Small intestine (tissue), 7 donors: ENCODE measurements at regions not wholly inside any gene's neighbourhood (a gene's known extent, or its start where the extent isn't known, plus 50 kb on each side); places are given as distances from the start of the nearest gene placed in this dataset.

Source experiments
- DNase-seq, 2 donors: peaks; one replicate each; pipeline versions ENCODE4 v3.0.0 to v3.0.0-alpha.2; 2013
- FAIRE-seq: peaks from 2 replicates; lab custom pipeline; 2012; peaks lifted over from hg19 to GRCh38; lab: Jason Lieb, UNC
- H3K27ac ChIP-seq, 3 donors: one replicate each; pipeline ENCODE4 v1.5.1; 2013; ENCODE audit warnings: low read length in 2 of 3, mild to moderate bottlenecking in 2 of 3, control low read depth in 1 of 3, inconsistent platforms in 1 of 3, low read depth in 1 of 3, moderate library complexity in 1 of 3
- H3K27me3 ChIP-seq, 3 donors: one replicate each; pipeline ENCODE4 v1.6.1; 2013; ENCODE audit warnings: low read length in 3 of 3, inconsistent platforms in 1 of 3; ENCODE audit not compliant: control insufficient read depth in 3 of 3, insufficient read depth in 3 of 3
- H3K36me3 ChIP-seq, 3 donors: one replicate each; pipeline ENCODE4 v1.6.1; 2013; ENCODE audit warnings: low read length in 3 of 3, inconsistent platforms in 1 of 3, low read depth in 1 of 3, mild to moderate bottlenecking in 1 of 3, moderate library complexity in 1 of 3; ENCODE audit not compliant: control insufficient read depth in 3 of 3, insufficient read depth in 2 of 3
- H3K4me1 ChIP-seq, 3 donors: one replicate each; pipeline ENCODE4 v1.6.1; 2013; ENCODE audit warnings: low read length in 2 of 3, inconsistent platforms in 1 of 3, low read depth in 1 of 3, mild to moderate bottlenecking in 1 of 3, moderate library complexity in 1 of 3; ENCODE audit not compliant: control insufficient read depth in 3 of 3, insufficient read depth in 2 of 3
- H3K4me3 ChIP-seq, 3 donors: one replicate each; pipeline ENCODE4 v1.5.1; 2013; ENCODE audit warnings: low read length in 3 of 3, control low read depth in 1 of 3, inconsistent platforms in 1 of 3, low read depth in 1 of 3, mild to moderate bottlenecking in 1 of 3, moderate library complexity in 1 of 3
- H3K9me3 ChIP-seq, 2 donors: one replicate each; pipeline ENCODE4 v1.6.1; 2013; ENCODE audit warnings: low read depth in 1 of 2, low read length in 1 of 2; ENCODE audit not compliant: control insufficient read depth in 2 of 2, insufficient read depth in 1 of 2
- WGBS, 3 donors: extraction: QIAGEN DNeasy Blood & Tissue Kit; methylation state at CpG; one replicate each; pipeline ENCODE4 v1.1.7; 2013; 5-methylcytosine and 5-hydroxymethylcytosine counted together
- donor health status: healthy with polysubstance abuse.
- donor health status: control.
- donor health status: control.
- donor health status: Bipolar disorder and iron deficiency.
- donor health status: healthy.

DNA sequence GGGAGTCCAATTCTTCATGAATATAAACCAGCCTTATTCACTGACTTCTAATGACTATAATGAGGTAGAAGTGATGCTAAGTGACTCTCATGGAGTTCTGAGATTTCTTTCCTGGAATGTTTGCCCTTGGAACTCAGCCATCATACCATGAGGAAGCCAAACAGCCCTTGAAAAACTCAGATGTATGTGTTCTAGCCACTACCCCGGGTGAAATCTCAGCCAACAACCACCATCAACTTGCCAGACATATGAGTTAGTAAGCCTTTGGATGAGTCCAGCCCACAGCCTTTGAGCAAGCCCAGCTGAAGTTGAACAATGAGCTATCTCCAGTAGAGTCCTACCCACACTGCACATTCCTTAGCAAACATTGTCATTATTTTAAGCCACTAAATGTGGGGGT, 149.5 kb downstream of the SLC6A15 start:
- no peak for FAIRE-seq
- 32 to 64% (median 57%) methylated on average over 1 of the region's 1 CpG for WGBS, 3 donors

DNA sequence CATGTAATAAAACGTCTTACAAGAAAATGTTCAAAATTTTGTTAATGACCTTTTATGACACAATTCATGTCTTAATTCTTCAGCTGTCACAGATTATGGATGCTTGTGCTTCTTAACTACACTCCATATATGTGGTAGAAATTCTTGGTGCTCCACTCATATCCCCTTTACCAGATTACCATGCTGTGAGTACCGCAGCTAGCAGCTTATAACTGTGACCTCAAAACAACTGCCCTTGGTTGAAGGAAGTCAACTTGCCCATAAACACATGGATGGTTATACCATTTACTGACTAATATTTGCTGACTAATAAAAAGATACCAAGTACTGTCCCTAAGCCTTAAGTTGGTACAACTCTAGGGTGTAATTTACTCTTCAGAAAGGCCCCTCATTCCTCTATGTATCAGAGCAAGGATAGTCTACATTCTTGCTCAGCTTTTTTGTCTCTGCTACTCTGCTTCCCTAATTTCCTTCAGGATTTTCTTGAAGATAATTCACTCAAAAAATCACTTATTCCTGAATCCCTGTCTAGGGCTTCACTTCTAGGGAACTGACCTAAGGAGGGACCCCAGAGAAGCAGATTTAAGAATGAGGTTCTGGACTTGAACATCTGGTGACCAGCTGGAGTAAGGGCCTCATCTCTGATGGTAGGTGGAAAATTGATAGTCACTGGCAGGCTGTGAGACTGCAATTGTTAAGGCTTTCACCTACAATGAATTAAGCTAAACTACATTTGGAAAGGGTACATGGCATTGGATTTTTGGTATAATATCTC, 152.3 kb downstream of the SLC6A15 start:
- FAIRE-seq (no peak), DNase-seq (no peak)
- H3K27me3 ChIP-seq: no peaks in the 10 kb centered on the region
- H3K4me3 ChIP-seq: no peak overlapping the region
- no peaks in the 10 kb centered on the region for H3K36me3 ChIP-seq
- H3K9me3 ChIP-seq: no peaks in the 10 kb centered on the region
- H3K4me1 ChIP-seq: no peaks in the 10 kb centered on the region
- 61 to 75% (median 64%) methylated on average over 2 of the region's 2 CpGs for WGBS, 3 donors
- H3K27ac ChIP-seq: no peak overlapping the region

More for the DNA sequence above, 149.5 kb downstream of the SLC6A15 start:
- Histone ChIP-seq H3K4me1 (no peaks in the 10 kb centered on the region), H3K27me3 (no peaks in the 10 kb centered on the region), H3K4me3 (no peak overlapping the region), H3K27ac (no peak overlapping the region), H3K9me3 (no peaks in the 10 kb centered on the region), H3K36me3 (no peaks in the 10 kb centered on the region)
- DNase-seq: no peak

DNA sequence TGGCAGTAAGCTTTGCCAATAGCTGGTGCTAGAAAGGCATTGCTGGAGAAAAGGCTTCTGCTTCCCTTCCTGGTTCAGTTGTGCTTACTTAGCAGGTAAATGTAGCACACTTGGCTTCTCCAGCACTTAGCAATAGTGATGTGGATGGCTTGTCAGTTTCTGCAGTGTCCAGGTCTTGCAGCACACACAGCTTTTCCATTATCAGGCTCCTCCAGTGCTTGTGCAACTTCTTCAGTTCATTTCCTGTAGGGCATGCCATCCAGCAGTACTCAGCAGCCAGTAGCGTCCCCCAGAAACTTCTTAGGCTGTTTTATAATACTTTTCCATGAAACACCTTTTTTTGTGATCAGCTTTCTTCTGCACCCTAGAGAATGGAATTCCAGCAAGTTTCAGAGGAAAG, 154.6 kb downstream of the SLC6A15 start:
- H3K27ac ChIP-seq: no peak overlapping the region
- H3K27me3 ChIP-seq: no peaks in the 10 kb centered on the region
- no peak for DNase-seq
- no peak for FAIRE-seq
- H3K36me3 ChIP-seq: no peaks in the 10 kb centered on the region
- WGBS, 3 donors: 41 to 64% (median 51%) methylated on average over 1 of the region's 1 CpG
- no peak overlapping the region for H3K4me3 ChIP-seq
- H3K4me1 ChIP-seq: no peaks in the 10 kb centered on the region
- H3K9me3 ChIP-seq: no peaks in the 10 kb centered on the region

DNA sequence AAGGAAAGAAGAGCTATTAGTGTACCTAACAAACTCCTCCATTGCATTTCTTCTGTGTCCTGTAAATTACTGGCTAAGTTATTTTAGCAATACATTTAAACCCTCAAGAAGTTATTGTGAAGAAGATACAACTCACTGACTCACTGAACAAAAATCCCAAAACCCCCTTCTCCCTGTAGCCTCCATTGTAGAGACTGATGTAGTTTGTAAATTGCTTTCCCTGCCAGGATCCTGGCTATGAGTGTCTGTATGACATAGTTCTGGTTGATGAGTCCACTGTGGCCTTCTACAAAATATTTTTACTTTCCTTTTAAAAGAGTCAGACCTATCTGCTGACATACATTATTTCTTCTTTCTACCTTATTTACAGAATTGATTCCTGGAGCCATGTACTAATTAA, 155.6 kb downstream of the SLC6A15 start:
- FAIRE-seq: no peak
- H3K4me1 ChIP-seq: no peaks in the 10 kb centered on the region
- H3K4me3 ChIP-seq: no peak overlapping the region
- no peaks in the 10 kb centered on the region for H3K9me3 ChIP-seq
- no peak overlapping the region for H3K27ac ChIP-seq
- no peaks in the 10 kb centered on the region for H3K27me3 ChIP-seq
- no peaks in the 10 kb centered on the region for H3K36me3 ChIP-seq
- no peak for DNase-seq

GRCh38 chr12:84745127-84745526, 167.5 kb downstream of the SLC6A15 start:
- FAIRE-seq (no peak), DNase-seq (no peak)
- Histone ChIP-seq H3K4me1 (no peaks in the 10 kb centered on the region), H3K9me3 (no peaks in the 10 kb centered on the region), H3K27me3 (no peaks in the 10 kb centered on the region), H3K27ac (no peak overlapping the region), H3K4me3 (no peak overlapping the region), H3K36me3 (no peaks in the 10 kb centered on the region)
- WGBS, 3 donors: 85 to 90% (median 86%) methylated on average over 3 of the region's 3 CpGs

DNA sequence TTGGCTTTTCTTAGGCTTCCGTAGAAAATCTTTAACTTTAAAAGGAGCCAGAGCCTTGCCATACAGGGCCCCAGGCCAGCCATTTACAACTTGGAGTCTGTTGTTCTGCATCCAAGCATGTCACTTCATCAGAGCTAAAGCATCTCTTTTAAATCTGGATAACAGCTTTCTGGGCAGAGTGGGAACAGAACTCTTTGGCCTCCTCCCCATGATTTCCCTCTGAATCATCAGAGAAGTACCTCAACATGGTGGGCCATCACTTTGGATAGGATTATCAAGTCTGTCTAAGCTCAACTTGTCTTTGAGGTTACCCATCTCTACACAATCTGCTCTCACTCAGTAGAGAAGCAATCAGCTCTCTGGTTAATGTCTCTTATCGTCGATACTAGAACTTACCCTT, 170.9 kb downstream of the SLC6A15 start:
- Histone ChIP-seq H3K27me3 (no peaks in the 10 kb centered on the region), H3K27ac (no peak overlapping the region), H3K4me1 (no peaks in the 10 kb centered on the region), H3K36me3 (no peaks in the 10 kb centered on the region), H3K4me3 (no peak overlapping the region), H3K9me3 (no peaks in the 10 kb centered on the region)
- DNase-seq (no peak), FAIRE-seq (no peak)
- 79 to 95% (median 92%) methylated on average over 3 of the region's 3 CpGs for WGBS, 3 donors

DNA sequence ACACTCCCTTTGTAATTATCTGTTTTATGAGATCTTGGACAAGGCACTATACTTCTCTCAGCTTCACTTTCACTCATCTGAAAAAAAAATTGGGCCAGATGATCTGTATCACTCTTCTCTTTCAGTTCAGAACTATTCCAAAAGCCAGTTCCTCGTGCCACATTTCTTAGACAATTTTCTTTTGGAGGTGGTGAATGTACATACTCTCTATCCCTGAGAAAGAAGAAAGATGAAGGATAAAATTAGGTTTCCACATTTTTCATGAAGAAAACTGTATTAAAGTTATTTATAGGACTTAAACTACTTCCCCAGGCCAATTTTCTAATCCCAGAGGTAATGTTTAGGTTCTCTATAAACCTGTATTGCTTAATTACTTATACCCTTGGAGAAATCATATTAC, 171.6 kb downstream of the SLC6A15 start:
- WGBS, 3 donors: 44 to 68% (median 59%) methylated on average over 1 of the region's 1 CpG
- no peak for FAIRE-seq
- Histone ChIP-seq H3K27me3 (no peaks in the 10 kb centered on the region), H3K9me3 (no peaks in the 10 kb centered on the region), H3K27ac (no peak overlapping the region), H3K4me3 (no peak overlapping the region), H3K4me1 (no peaks in the 10 kb centered on the region), H3K36me3 (no peaks in the 10 kb centered on the region)
- DNase-seq: no peak

- Histone ChIP-seq H3K27ac (no peak overlapping the region), H3K36me3 (no peaks in the 10 kb centered on the region), H3K4me3 (no peak overlapping the region), H3K9me3 (no peaks in the 10 kb centered on the region), H3K27me3 (no peaks in the 10 kb centered on the region), H3K4me1 (no peaks in the 10 kb centered on the region)
- FAIRE-seq: no peak
- DNase-seq: no peak
- 59 to 73% (median 63%) methylated on average over 3 of the region's 3 CpGs for WGBS, 3 donors
These were observed 172.0 kb downstream of the SLC6A15 start for GRCh38 chr12:84740602-84741001.

DNA sequence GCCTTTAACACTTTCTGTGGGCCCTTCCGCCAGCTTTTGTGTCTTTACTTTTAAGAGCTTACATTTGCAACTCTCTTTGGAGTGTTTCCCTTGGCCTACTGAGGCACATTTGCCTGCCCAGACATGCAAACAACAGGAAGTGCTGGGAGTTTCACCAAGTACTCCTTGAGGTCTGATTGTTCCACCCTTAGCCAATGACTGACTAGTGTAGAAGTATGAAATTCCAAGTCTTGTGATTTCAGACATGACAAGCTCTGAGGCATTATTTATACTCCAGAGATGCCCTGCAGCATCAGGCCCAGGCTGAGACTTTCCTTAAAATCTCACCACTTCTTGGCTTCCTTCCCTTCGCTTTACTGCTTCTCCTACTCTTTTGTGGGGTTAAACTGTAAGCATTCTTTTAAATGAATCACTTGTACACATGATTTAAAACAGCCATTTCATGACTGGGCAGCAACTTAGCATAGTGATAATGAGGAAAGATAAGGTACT, 174.1 kb downstream of the SLC6A15 start:
- WGBS, 3 donors: 79 to 86% (median 82%) methylated on average over 2 of the region's 2 CpGs
- no peaks in the 10 kb centered on the region for H3K27me3 ChIP-seq
- FAIRE-seq (no peak), DNase-seq (no peak)
- no peaks in the 10 kb centered on the region for H3K36me3 ChIP-seq
- no peak overlapping the region for H3K27ac ChIP-seq
- H3K4me1 ChIP-seq: no peaks in the 10 kb centered on the region
- no peak overlapping the region for H3K4me3 ChIP-seq
- H3K9me3 ChIP-seq: no peaks in the 10 kb centered on the region
